ENCODE measurements at regions not wholly inside any gene's neighbourhood (a gene's known extent, or its start where the extent isn't known, plus 50 kb on each side); places are given as distances from the start of the nearest gene placed in this dataset.

DNA sequence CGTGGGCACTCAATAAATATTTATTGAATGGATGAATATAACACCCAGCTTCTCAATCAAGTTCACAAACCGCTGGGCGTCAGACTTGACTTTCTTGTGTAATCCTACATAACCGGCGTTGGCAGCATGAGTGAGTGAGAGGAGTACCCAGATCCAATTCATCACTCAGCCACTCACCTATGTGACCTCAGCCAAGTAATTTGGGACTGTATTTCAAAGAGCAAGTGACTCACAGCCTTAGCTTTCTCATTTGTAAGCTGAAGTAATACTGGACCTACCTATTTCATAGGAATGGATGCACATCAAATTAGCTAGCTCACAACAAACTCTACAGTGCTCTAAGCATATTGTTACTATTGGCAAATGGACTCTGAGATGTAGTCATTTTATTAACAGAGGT, 53.8 kb upstream of the FAM204A start:
- no peak for TF ChIP-seq POLR2A (IDR thresholded peaks at IDR 0.05)
- TF ChIP-seq, protein P1, sequence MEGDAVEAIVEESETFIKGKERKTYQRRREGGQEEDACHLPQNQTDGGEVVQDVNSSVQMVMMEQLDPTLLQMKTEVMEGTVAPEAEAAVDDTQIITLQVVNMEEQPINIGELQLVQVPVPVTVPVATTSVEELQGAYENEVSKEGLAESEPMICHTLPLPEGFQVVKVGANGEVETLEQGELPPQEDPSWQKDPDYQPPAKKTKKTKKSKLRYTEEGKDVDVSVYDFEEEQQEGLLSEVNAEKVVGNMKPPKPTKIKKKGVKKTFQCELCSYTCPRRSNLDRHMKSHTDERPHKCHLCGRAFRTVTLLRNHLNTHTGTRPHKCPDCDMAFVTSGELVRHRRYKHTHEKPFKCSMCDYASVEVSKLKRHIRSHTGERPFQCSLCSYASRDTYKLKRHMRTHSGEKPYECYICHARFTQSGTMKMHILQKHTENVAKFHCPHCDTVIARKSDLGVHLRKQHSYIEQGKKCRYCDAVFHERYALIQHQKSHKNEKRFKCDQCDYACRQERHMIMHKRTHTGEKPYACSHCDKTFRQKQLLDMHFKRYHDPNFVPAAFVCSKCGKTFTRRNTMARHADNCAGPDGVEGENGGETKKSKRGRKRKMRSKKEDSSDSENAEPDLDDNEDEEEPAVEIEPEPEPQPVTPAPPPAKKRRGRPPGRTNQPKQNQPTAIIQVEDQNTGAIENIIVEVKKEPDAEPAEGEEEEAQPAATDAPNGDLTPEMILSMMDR (IDR thresholded peaks at IDR 0.05) = no peak
